SU-DHL-6 (cell line): ENCODE measurements at regions not wholly inside any gene's neighbourhood (a gene's known extent, or its start where the extent isn't known, plus 50 kb on each side); places are given as distances from the start of the nearest gene placed in this dataset.

Source experiments
- EZH2phosphoT487 ChIP-seq: fragments of 200-600 bp; sonication (generic), shearing (Covaris generic); conservative IDR thresholded peaks from 2 replicates; pipeline ENCODE4 v1.6.1; 2018; ENCODE audit warnings: mild to moderate bottlenecking, antibody characterized with exemption, low read length, moderate library complexity, mixed read lengths
- TF ChIP-seq, protein P1 (sequence below): fragments of 200-600 bp; sonication (generic); IDR thresholded peaks from one replicate; pipeline ENCODE4 v1.5.1; 2017; ENCODE audit warnings: antibody characterized with exemption, mild to moderate bottlenecking, low read length, moderate library complexity; ENCODE audit not compliant: insufficient read depth, poor library complexity, severe bottlenecking

GRCh38 chrX:69032601-69033000 is 132.7 kb downstream of the PJA1 start:
- TF ChIP-seq, protein P1, sequence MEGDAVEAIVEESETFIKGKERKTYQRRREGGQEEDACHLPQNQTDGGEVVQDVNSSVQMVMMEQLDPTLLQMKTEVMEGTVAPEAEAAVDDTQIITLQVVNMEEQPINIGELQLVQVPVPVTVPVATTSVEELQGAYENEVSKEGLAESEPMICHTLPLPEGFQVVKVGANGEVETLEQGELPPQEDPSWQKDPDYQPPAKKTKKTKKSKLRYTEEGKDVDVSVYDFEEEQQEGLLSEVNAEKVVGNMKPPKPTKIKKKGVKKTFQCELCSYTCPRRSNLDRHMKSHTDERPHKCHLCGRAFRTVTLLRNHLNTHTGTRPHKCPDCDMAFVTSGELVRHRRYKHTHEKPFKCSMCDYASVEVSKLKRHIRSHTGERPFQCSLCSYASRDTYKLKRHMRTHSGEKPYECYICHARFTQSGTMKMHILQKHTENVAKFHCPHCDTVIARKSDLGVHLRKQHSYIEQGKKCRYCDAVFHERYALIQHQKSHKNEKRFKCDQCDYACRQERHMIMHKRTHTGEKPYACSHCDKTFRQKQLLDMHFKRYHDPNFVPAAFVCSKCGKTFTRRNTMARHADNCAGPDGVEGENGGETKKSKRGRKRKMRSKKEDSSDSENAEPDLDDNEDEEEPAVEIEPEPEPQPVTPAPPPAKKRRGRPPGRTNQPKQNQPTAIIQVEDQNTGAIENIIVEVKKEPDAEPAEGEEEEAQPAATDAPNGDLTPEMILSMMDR = no peak
- TF ChIP-seq EZH2phosphoT487 = no peak
